K562 (cell line): ENCODE measurements at regions not wholly inside any gene's neighbourhood (a gene's known extent, or its start where the extent isn't known, plus 50 kb on each side); places are given as distances from the start of the nearest gene placed in this dataset.

ENCODE experiments used
- ATAC-seq: fragments of 200-7000 bp; cut with Tn5 transposase; 3 replicates; pipeline ENCODE4 v1.9.1; 2020; ENCODE audit warnings: moderate library complexity
- BruUV-seq: library from RNA; stranded (reverse); fragments of 400-500 nt; replicated peaks from 2 replicates; lab custom pipeline; 2021; lab: Mats Ljungman, UMichigan
- CTCF ChIA-PET: fragments of 300-600 bp; formaldehyde crosslinking; extraction: SDS; loops from one replicate; lab custom pipeline; 2021; ENCODE audit warnings: low intra/inter-chr PET ratio; lab: Yijun Ruan, JAX
- POLR2A ChIA-PET: fragments of 300-600, 350-650 bp; sonication (Branson Sonifier 250); formaldehyde crosslinking; extraction: SDS; loops from one replicate; lab custom pipeline; 2021; ENCODE audit warnings: antibody characterized with exemption, inconsistent platforms; lab: Yijun Ruan, JAX
- DNase-seq, 4 experiments: peaks; one replicate each; pipeline versions ENCODE4 v3.0.0 to v3.0.0-alpha.2; 2011 to 2018; ENCODE audit warnings: low spot score in 3 of 4, mixed read lengths in 3 of 4; ENCODE audit errors: extremely low read depth in 1 of 4
- FAIRE-seq: peaks from 2 replicates; lab custom pipeline; 2011; peaks lifted over from hg19 to GRCh38; lab: Jason Lieb, UNC
- H2AFZ ChIP-seq: 2 replicates; pipeline ENCODE4 v1.6.0; 2011; ENCODE audit warnings: low read depth, low read length, control low read depth, inconsistent platforms
- H3K27ac ChIP-seq: fragments of 200-600 bp; 3 replicates; pipeline ENCODE4 v1.8.0; 2011; ENCODE audit warnings: low read depth, mild to moderate bottlenecking, control low read depth, inconsistent platforms, low read length, moderate library complexity, mixed read lengths; ENCODE audit errors: extremely low read depth
- H3K27me3 ChIP-seq, 2 experiments: fragments of 300-600 bp in 1 of 2; 2 replicates in 1 of 2; 3 replicates in 1 of 2; pipeline versions ENCODE4 v1.6.0 to v1.8.0; 2011; ENCODE audit warnings: inconsistent platforms in 2 of 2, low read length in 2 of 2, mild to moderate bottlenecking in 1 of 2, mixed read lengths in 1 of 2, moderate library complexity in 1 of 2; ENCODE audit not compliant: control insufficient read depth in 2 of 2, insufficient read depth in 2 of 2
- H3K36me3 ChIP-seq: fragments of 300-600 bp; 3 replicates; pipeline ENCODE4 v1.8.0; 2011; ENCODE audit warnings: mild to moderate bottlenecking, low read length, inconsistent platforms; ENCODE audit not compliant: control insufficient read depth, insufficient read depth
- H3K4me1 ChIP-seq, 2 experiments: fragments of 200-600 bp in 1 of 2; replicated peaks in 1 of 2; 2 replicates in 1 of 2; 3 replicates in 1 of 2; pipeline versions ENCODE4 v1.5.1 to v1.8.0; 2011; ENCODE audit warnings: inconsistent platforms in 2 of 2, low read length in 2 of 2, mild to moderate bottlenecking in 1 of 2, mixed read lengths in 1 of 2, moderate library complexity in 1 of 2; ENCODE audit not compliant: control insufficient read depth in 2 of 2, insufficient read depth in 2 of 2
- H3K4me2 ChIP-seq: 2 replicates; pipeline ENCODE4 v1.6.1; 2011; ENCODE audit warnings: low read length, control low read depth, inconsistent platforms, mixed read lengths; ENCODE audit not compliant: insufficient read depth
- H3K4me3 ChIP-seq: fragments of 200-600 bp; sonication (generic), shearing (Covaris generic); 2 replicates; pipeline ENCODE4 v1.5.1; 2016; ENCODE audit warnings: control low read depth, inconsistent platforms
- H3K79me2 ChIP-seq: fragments of 200-600 bp; 3 replicates; pipeline ENCODE4 v1.8.0; 2011; ENCODE audit warnings: low read length, inconsistent platforms; ENCODE audit not compliant: control insufficient read depth, insufficient read depth
- H3K9ac ChIP-seq, 2 experiments: 2 replicates each; pipeline versions ENCODE4 v1.6.0 to v1.6.1; 2011; ENCODE audit warnings: low read depth in 2 of 2, low read length in 2 of 2, control low read depth in 1 of 2, inconsistent platforms in 1 of 2, mild to moderate bottlenecking in 1 of 2, mixed read lengths in 1 of 2; ENCODE audit not compliant: insufficient read depth in 1 of 2
- H3K9me1 ChIP-seq: one replicate; pipeline ENCODE4 v1.6.0; 2011; ENCODE audit warnings: inconsistent platforms, mild to moderate bottlenecking, low read length, moderate library complexity; ENCODE audit not compliant: control insufficient read depth, insufficient read depth
- H3K9me3 ChIP-seq: replicated peaks from 2 replicates; pipeline ENCODE4 v1.5.1; 2011; ENCODE audit warnings: low read depth, low read length, inconsistent platforms; ENCODE audit not compliant: control insufficient read depth, insufficient read depth
- H4K20me1 ChIP-seq: replicated peaks from 2 replicates; pipeline ENCODE4 v1.6.1; 2011; ENCODE audit warnings: low read length, inconsistent platforms, mixed read lengths; ENCODE audit not compliant: control insufficient read depth, insufficient read depth
- CXXC5 ChIP-seq: fragments of 250-450 bp; sonication (Bioruptor Pico); IDR thresholded peaks from 2 replicates; pipeline ENCODE4 v1.8.0; 2022; ENCODE audit warnings: inconsistent platforms, mild to moderate bottlenecking, moderate library complexity
- JUND ChIP-seq, 2 experiments: IDR thresholded peaks; 2 replicates in 1 of 2; 3 replicates in 1 of 2; pipeline ENCODE4 v1.6.1; 2011; ENCODE audit warnings: borderline replicate concordance in 2 of 2, low read depth in 2 of 2, low read length in 2 of 2, improper control_type of control experiment in 1 of 2, missing biosample characterization in 1 of 2, missing genetic modification characterization in 1 of 2, missing genetic modification reagents in 1 of 2
- MAFK ChIP-seq: IDR thresholded peaks from 2 replicates; pipeline ENCODE4 v1.6.1; 2011; ENCODE audit warnings: low read length, improper control_type of control experiment
- POLR2H ChIP-seq: IDR thresholded peaks from 2 replicates; pipeline ENCODE4 v1.6.1; 2016; ENCODE audit warnings: missing genetic modification characterization, low read depth, mild to moderate bottlenecking, control low read depth, missing compliant biosample characterization, moderate library complexity
- ZZZ3 ChIP-seq: fragments of 450-650 bp; IDR thresholded peaks from 2 replicates; pipeline ENCODE4 v1.6.1; 2016; ENCODE audit warnings: antibody characterized with exemption, mild to moderate bottlenecking, moderate library complexity
- WGBS: fragments of 100-300 bp; shearing (Covaris generic); methylation state at CpG from one replicate; pipeline ENCODE4 v1.1.6; 2016; ENCODE audit warnings: low coverage, mixed read lengths; ENCODE audit not compliant: insufficient coverage; ENCODE audit errors: missing lambda C conversion rate; 5-methylcytosine and 5-hydroxymethylcytosine counted together
- in situ Hi-C: fragments of 300-500 bp; cut with MboI; formaldehyde crosslinking; loops from 4 replicates; pipeline ENCODE4 v1.15.0; 2018; ENCODE audit warnings: inconsistent platforms, mixed read lengths
- intact Hi-C: fragments of 100-400 bp; cut with micrococcal nuclease; formaldehyde crosslinking; loops from 2 replicates; pipeline ENCODE4 v1.14.2; 2022
- TF ChIP-seq, protein P1 (sequence below), 2 experiments: fragments of 450-650 bp in 1 of 2; IDR thresholded peaks; 2 replicates each; pipeline ENCODE4 v1.6.1; 2011 to 2017; ENCODE audit warnings: low read depth in 2 of 2, antibody characterized with exemption in 1 of 2, borderline replicate concordance in 1 of 2, low read length in 1 of 2, mild to moderate bottlenecking in 1 of 2, mixed read lengths in 1 of 2; ENCODE audit not compliant: control insufficient read depth in 1 of 2
- TF ChIP-seq, protein P2 (sequence below): fragments of 450-650 bp; formaldehyde crosslinking; IDR thresholded peaks from 2 replicates; pipeline ENCODE4 v1.4.0; 2020; ENCODE audit warnings: mild to moderate bottlenecking, moderate library complexity
- TF ChIP-seq, protein P3 (sequence below): fragments of 250-450 bp; sonication (Bioruptor Pico); IDR thresholded peaks from 2 replicates; pipeline ENCODE4 v1.5.0; 2022; ENCODE audit warnings: mild to moderate bottlenecking
- TF ChIP-seq, protein P4 (sequence below): fragments of 450-650 bp; IDR thresholded peaks from 2 replicates; pipeline ENCODE4 v1.6.1; 2014; ENCODE audit warnings: low read depth, mild to moderate bottlenecking, moderate library complexity, borderline replicate concordance

DNA sequence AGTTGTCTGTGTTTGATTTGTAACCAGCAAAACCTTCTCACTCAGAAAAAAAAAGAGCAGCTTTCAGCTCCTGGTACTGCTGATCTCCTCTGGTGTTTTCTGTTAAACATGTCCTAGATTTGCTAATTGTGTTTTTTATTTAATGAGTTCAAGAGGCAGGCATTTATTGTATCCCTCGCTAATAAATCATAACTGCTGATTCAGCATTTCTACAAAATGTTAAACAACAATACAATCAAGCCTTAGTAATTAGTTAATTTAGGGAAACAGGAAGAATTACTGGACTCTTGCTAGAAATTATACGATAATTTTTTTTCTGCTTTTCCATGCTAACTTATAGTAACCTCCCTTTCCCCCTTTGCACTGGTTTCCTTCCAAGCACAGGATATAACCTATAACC lies 66.8 kb upstream of the NRP1 start (continued):
- TF ChIP-seq, protein P1, sequence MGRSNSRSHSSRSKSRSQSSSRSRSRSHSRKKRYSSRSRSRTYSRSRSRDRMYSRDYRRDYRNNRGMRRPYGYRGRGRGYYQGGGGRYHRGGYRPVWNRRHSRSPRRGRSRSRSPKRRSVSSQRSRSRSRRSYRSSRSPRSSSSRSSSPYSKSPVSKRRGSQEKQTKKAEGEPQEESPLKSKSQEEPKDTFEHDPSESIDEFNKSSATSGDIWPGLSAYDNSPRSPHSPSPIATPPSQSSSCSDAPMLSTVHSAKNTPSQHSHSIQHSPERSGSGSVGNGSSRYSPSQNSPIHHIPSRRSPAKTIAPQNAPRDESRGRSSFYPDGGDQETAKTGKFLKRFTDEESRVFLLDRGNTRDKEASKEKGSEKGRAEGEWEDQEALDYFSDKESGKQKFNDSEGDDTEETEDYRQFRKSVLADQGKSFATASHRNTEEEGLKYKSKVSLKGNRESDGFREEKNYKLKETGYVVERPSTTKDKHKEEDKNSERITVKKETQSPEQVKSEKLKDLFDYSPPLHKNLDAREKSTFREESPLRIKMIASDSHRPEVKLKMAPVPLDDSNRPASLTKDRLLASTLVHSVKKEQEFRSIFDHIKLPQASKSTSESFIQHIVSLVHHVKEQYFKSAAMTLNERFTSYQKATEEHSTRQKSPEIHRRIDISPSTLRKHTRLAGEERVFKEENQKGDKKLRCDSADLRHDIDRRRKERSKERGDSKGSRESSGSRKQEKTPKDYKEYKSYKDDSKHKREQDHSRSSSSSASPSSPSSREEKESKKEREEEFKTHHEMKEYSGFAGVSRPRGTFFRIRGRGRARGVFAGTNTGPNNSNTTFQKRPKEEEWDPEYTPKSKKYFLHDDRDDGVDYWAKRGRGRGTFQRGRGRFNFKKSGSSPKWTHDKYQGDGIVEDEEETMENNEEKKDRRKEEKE (IDR thresholded peaks at IDR 0.05; ENCODE audit: borderline replicate concordance in 1 of 2, control insufficient read depth in 1 of 2, low read depth in 2 of 2, low read length in 1 of 2): no peak
- TF ChIP-seq, protein P2, sequence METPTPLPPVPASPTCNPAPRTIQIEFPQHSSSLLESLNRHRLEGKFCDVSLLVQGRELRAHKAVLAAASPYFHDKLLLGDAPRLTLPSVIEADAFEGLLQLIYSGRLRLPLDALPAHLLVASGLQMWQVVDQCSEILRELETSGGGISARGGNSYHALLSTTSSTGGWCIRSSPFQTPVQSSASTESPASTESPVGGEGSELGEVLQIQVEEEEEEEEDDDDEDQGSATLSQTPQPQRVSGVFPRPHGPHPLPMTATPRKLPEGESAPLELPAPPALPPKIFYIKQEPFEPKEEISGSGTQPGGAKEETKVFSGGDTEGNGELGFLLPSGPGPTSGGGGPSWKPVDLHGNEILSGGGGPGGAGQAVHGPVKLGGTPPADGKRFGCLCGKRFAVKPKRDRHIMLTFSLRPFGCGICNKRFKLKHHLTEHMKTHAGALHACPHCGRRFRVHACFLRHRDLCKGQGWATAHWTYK (CRISPR knock-in tag): no peak
- TF ChIP-seq MAFK (peak; percentile 100), POLR2H (tag) (no peak)

DNA sequence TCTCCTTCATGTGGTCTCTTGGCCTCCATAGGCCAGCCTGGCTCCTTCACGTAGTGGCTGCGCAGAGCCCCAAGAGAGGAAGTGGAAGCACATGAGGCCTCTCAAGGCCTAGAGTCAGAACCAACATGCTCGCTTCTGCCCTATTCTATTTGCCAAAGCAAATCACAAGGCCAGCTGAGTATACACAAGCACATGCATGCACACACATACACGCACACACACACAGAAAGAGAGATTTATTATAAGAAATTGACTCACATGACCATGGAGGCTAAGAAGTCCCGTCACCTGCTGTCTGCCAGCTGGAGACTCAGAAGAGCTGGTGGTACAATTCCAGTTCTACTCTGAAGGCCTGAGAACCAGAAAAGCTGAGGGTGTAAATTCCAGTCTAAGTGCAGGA lies 64.3 kb upstream of the NRP1 start:
- H3K9ac ChIP-seq: no peak overlapping the region
- H4K20me1 ChIP-seq: no peaks in the 10 kb centered on the region
- no peak overlapping the region for H3K27ac ChIP-seq
- H3K27me3 ChIP-seq: no peaks in the 10 kb centered on the region
- H3K9me1 ChIP-seq: no peaks in the 10 kb centered on the region
- no peak for TF ChIP-seq JUND (IDR thresholded peaks at IDR 0.05; ENCODE audit: borderline replicate concordance, low read depth, low read length)
- TF ChIP-seq JUND (tag; IDR thresholded peaks at IDR 0.05; ENCODE audit: borderline replicate concordance, low read depth, low read length): no peak
- TF ChIP-seq ZZZ3: no peak
- TF ChIP-seq CXXC5 (CRISPR knock-in tag): no peak
- TF ChIP-seq, protein P3, sequence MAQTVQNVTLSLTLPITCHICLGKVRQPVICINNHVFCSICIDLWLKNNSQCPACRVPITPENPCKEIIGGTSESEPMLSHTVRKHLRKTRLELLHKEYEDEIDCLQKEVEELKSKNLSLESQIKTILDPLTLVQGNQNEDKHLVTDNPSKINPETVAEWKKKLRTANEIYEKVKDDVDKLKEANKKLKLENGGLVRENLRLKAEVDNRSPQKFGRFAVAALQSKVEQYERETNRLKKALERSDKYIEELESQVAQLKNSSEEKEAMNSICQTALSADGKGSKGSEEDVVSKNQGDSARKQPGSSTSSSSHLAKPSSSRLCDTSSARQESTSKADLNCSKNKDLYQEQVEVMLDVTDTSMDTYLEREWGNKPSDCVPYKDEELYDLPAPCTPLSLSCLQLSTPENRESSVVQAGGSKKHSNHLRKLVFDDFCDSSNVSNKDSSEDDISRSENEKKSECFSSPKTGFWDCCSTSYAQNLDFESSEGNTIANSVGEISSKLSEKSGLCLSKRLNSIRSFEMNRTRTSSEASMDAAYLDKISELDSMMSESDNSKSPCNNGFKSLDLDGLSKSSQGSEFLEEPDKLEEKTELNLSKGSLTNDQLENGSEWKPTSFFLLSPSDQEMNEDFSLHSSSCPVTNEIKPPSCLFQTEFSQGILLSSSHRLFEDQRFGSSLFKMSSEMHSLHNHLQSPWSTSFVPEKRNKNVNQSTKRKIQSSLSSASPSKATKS: no peak
- TF ChIP-seq, protein P4, sequence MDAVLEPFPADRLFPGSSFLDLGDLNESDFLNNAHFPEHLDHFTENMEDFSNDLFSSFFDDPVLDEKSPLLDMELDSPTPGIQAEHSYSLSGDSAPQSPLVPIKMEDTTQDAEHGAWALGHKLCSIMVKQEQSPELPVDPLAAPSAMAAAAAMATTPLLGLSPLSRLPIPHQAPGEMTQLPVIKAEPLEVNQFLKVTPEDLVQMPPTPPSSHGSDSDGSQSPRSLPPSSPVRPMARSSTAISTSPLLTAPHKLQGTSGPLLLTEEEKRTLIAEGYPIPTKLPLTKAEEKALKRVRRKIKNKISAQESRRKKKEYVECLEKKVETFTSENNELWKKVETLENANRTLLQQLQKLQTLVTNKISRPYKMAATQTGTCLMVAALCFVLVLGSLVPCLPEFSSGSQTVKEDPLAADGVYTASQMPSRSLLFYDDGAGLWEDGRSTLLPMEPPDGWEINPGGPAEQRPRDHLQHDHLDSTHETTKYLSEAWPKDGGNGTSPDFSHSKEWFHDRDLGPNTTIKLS: no peak
- no peak for DNase-seq
- no peaks in the 10 kb centered on the region for H3K4me1 ChIP-seq
- CTCF ChIA-PET: no interaction called here
- ATAC-seq: no peak
- no peak overlapping the region for H3K4me3 ChIP-seq
- in situ Hi-C loops (no loop called here), intact Hi-C loops (no loop called here)
- 3% methylated on average over 5 of the region's 5 CpGs for whole genome bisulfite sequencing
- H3K4me2 ChIP-seq: no peak overlapping the region
- no peaks in the 10 kb centered on the region for H3K36me3 ChIP-seq
- no peak for FAIRE-seq
- no TSS peak for BruUV-seq
- H2AFZ ChIP-seq: no peak overlapping the region
- no peaks in the 10 kb centered on the region for H3K9me3 ChIP-seq
- POLR2A ChIA-PET: no interaction called here
- H3K79me2 ChIP-seq: no peaks in the 10 kb centered on the region
